ENCODE measurements at regions not wholly inside any gene's neighbourhood (a gene's known extent, or its start where the extent isn't known, plus 50 kb on each side); places are given as distances from the start of the nearest gene placed in this dataset.

- WGBS (ENCODE audit: insufficient coverage): 100% methylated on average over 1 of the region's 5 CpGs
- no peak for DNase-seq
- Histone ChIP-seq H3K4me3 (ENCODE audit: control insufficient read depth in 1 of 7, extremely low read depth in 1 of 7, insufficient read depth in 4 of 7, low read depth in 2 of 7, low read length in 6 of 7) (no peak overlapping the region), H3K27me3 (replicated peaks in 2 of 5; ENCODE audit: control insufficient read depth in 4 of 5, insufficient read depth in 5 of 5, low read length in 4 of 5) (no peaks in the 10 kb centered on the region), H3K27ac (ENCODE audit: insufficient read depth in 1 of 2, low read depth in 1 of 2, low read length in 2 of 2, poor library complexity in 1 of 2, severe bottlenecking in 2 of 2) (no peak overlapping the region), H3K4me1 (ENCODE audit: control extremely low read depth in 1 of 4, control insufficient read depth in 4 of 4, insufficient read depth in 4 of 4, low read length in 3 of 4) (no peaks in the 10 kb centered on the region), H3K9me3 (ENCODE audit: control extremely low read depth in 1 of 5, control insufficient read depth in 4 of 5, insufficient read depth in 2 of 5, low read depth in 1 of 5, low read length in 4 of 5) (no peaks in the 10 kb centered on the region), H3K36me3 (ENCODE audit: control insufficient read depth in 4 of 4, insufficient read depth in 4 of 4, low read length in 3 of 4) (no peaks in the 10 kb centered on the region)
- ChIA-PET POLR2A (no interaction called here), CTCF (no interaction called here)
Observed at GRCh38 chr11:91984033-91984584, 240.5 kb upstream of the FAT3 start.

- Histone ChIP-seq H3K27me3 (replicated peaks in 2 of 5; ENCODE audit: control insufficient read depth in 4 of 5, insufficient read depth in 5 of 5, low read length in 4 of 5) (no peaks in the 10 kb centered on the region), H3K9me3 (ENCODE audit: control extremely low read depth in 1 of 5, control insufficient read depth in 4 of 5, insufficient read depth in 2 of 5, low read depth in 1 of 5, low read length in 4 of 5) (no peaks in the 10 kb centered on the region), H3K4me1 (ENCODE audit: control extremely low read depth in 1 of 4, control insufficient read depth in 4 of 4, insufficient read depth in 4 of 4, low read length in 3 of 4) (no peaks in the 10 kb centered on the region), H3K4me3 (ENCODE audit: control insufficient read depth in 1 of 7, extremely low read depth in 1 of 7, insufficient read depth in 4 of 7, low read depth in 2 of 7, low read length in 6 of 7) (no peak overlapping the region), H3K27ac (ENCODE audit: insufficient read depth in 1 of 2, low read depth in 1 of 2, low read length in 2 of 2, poor library complexity in 1 of 2, severe bottlenecking in 2 of 2) (no peak overlapping the region), H3K36me3 (ENCODE audit: control insufficient read depth in 4 of 4, insufficient read depth in 4 of 4, low read length in 3 of 4) (no peaks in the 10 kb centered on the region)
- no peak for DNase-seq
- ChIA-PET CTCF (no interaction called here), POLR2A (no interaction called here)
- WGBS (ENCODE audit: insufficient coverage): no CpG with 5 or more reads among the region's 1 CpG
Observed at GRCh38 chr11:91981995-91982394, 242.6 kb upstream of the FAT3 start.

- DNase-seq: no peak
- H3K27me3 ChIP-seq (replicated peaks in 2 of 5; ENCODE audit: control insufficient read depth in 4 of 5, insufficient read depth in 5 of 5, low read length in 4 of 5): no peaks in the 10 kb centered on the region
- ChIA-PET CTCF (no interaction called here), POLR2A (no interaction called here)
- no peaks in the 10 kb centered on the region for H3K4me1 ChIP-seq (ENCODE audit: control extremely low read depth in 1 of 4, control insufficient read depth in 4 of 4, insufficient read depth in 4 of 4, low read length in 3 of 4)
- no peak overlapping the region for H3K27ac ChIP-seq (ENCODE audit: insufficient read depth in 1 of 2, low read depth in 1 of 2, low read length in 2 of 2, poor library complexity in 1 of 2, severe bottlenecking in 2 of 2)
- no peak overlapping the region for H3K4me3 ChIP-seq (ENCODE audit: control insufficient read depth in 1 of 7, extremely low read depth in 1 of 7, insufficient read depth in 4 of 7, low read depth in 2 of 7, low read length in 6 of 7)
- no peaks in the 10 kb centered on the region for H3K36me3 ChIP-seq (ENCODE audit: control insufficient read depth in 4 of 4, insufficient read depth in 4 of 4, low read length in 3 of 4)
- H3K9me3 ChIP-seq (ENCODE audit: control extremely low read depth in 1 of 5, control insufficient read depth in 4 of 5, insufficient read depth in 2 of 5, low read depth in 1 of 5, low read length in 4 of 5): no peaks in the 10 kb centered on the region
- WGBS (ENCODE audit: insufficient coverage): no CpG with 5 or more reads among the region's 1 CpG
Observed at GRCh38 chr11:91979775-91980174, 244.8 kb upstream of the FAT3 start.

- Histone ChIP-seq H3K4me3 (ENCODE audit: control insufficient read depth in 1 of 7, extremely low read depth in 1 of 7, insufficient read depth in 4 of 7, low read depth in 2 of 7, low read length in 6 of 7) (no peak overlapping the region), H3K27me3 (replicated peaks in 2 of 5; ENCODE audit: control insufficient read depth in 4 of 5, insufficient read depth in 5 of 5, low read length in 4 of 5) (no peaks in the 10 kb centered on the region), H3K4me1 (ENCODE audit: control extremely low read depth in 1 of 4, control insufficient read depth in 4 of 4, insufficient read depth in 4 of 4, low read length in 3 of 4) (no peaks in the 10 kb centered on the region), H3K9me3 (ENCODE audit: control extremely low read depth in 1 of 5, control insufficient read depth in 4 of 5, insufficient read depth in 2 of 5, low read depth in 1 of 5, low read length in 4 of 5) (no peaks in the 10 kb centered on the region), H3K27ac (ENCODE audit: insufficient read depth in 1 of 2, low read depth in 1 of 2, low read length in 2 of 2, poor library complexity in 1 of 2, severe bottlenecking in 2 of 2) (no peak overlapping the region), H3K36me3 (ENCODE audit: control insufficient read depth in 4 of 4, insufficient read depth in 4 of 4, low read length in 3 of 4) (no peaks in the 10 kb centered on the region)
- ChIA-PET CTCF (interaction anchor here (0.6 kb wide), 1 partner anchor 328 kb away, joined by 3 read pairs; no protein-coding TSS in a partner anchor), POLR2A (no interaction called here)
- no CpG with 5 or more reads among the region's 1 CpG for WGBS (ENCODE audit: insufficient coverage)
- DNase-seq: no peak
Observed at GRCh38 chr11:91978747-91979146, 245.9 kb upstream of the FAT3 start.

GRCh38 chr11:91972665-91973266, 251.9 kb upstream of the FAT3 start:
- ChIA-PET CTCF (no interaction called here), POLR2A (no interaction called here)
- 100% methylated on average over 1 of the region's 3 CpGs for WGBS (ENCODE audit: insufficient coverage)
- no peaks in the 10 kb centered on the region for H3K27me3 ChIP-seq (replicated peaks in 2 of 5; ENCODE audit: control insufficient read depth in 4 of 5, insufficient read depth in 5 of 5, low read length in 4 of 5)
- no peaks in the 10 kb centered on the region for H3K9me3 ChIP-seq (ENCODE audit: control extremely low read depth in 1 of 5, control insufficient read depth in 4 of 5, insufficient read depth in 2 of 5, low read depth in 1 of 5, low read length in 4 of 5)
- no peaks in the 10 kb centered on the region for H3K36me3 ChIP-seq (ENCODE audit: control insufficient read depth in 4 of 4, insufficient read depth in 4 of 4, low read length in 3 of 4)
- H3K4me3 ChIP-seq (ENCODE audit: control insufficient read depth in 1 of 7, extremely low read depth in 1 of 7, insufficient read depth in 4 of 7, low read depth in 2 of 7, low read length in 6 of 7): no peak overlapping the region
- no peaks in the 10 kb centered on the region for H3K4me1 ChIP-seq (ENCODE audit: control extremely low read depth in 1 of 4, control insufficient read depth in 4 of 4, insufficient read depth in 4 of 4, low read length in 3 of 4)
- DNase-seq: no peak
- no peak overlapping the region for H3K27ac ChIP-seq (ENCODE audit: insufficient read depth in 1 of 2, low read depth in 1 of 2, low read length in 2 of 2, poor library complexity in 1 of 2, severe bottlenecking in 2 of 2)

GRCh38 chr11:91970624-91971023, 254.0 kb upstream of the FAT3 start:
- Histone ChIP-seq H3K4me3 (ENCODE audit: control insufficient read depth in 1 of 7, extremely low read depth in 1 of 7, insufficient read depth in 4 of 7, low read depth in 2 of 7, low read length in 6 of 7) (no peak overlapping the region), H3K9me3 (ENCODE audit: control extremely low read depth in 1 of 5, control insufficient read depth in 4 of 5, insufficient read depth in 2 of 5, low read depth in 1 of 5, low read length in 4 of 5) (no peaks in the 10 kb centered on the region), H3K27ac (ENCODE audit: insufficient read depth in 1 of 2, low read depth in 1 of 2, low read length in 2 of 2, poor library complexity in 1 of 2, severe bottlenecking in 2 of 2) (no peak overlapping the region), H3K4me1 (ENCODE audit: control extremely low read depth in 1 of 4, control insufficient read depth in 4 of 4, insufficient read depth in 4 of 4, low read length in 3 of 4) (no peaks in the 10 kb centered on the region), H3K36me3 (ENCODE audit: control insufficient read depth in 4 of 4, insufficient read depth in 4 of 4, low read length in 3 of 4) (no peaks in the 10 kb centered on the region), H3K27me3 (replicated peaks in 2 of 5; ENCODE audit: control insufficient read depth in 4 of 5, insufficient read depth in 5 of 5, low read length in 4 of 5) (no peaks in the 10 kb centered on the region)
- no peak for DNase-seq
- CTCF ChIA-PET: no interaction called here
- POLR2A ChIA-PET: no interaction called here

- Histone ChIP-seq H3K27me3 (replicated peaks in 2 of 5; ENCODE audit: control insufficient read depth in 4 of 5, insufficient read depth in 5 of 5, low read length in 4 of 5) (no peaks in the 10 kb centered on the region), H3K4me3 (ENCODE audit: control insufficient read depth in 1 of 7, extremely low read depth in 1 of 7, insufficient read depth in 4 of 7, low read depth in 2 of 7, low read length in 6 of 7) (no peak overlapping the region), H3K9me3 (ENCODE audit: control extremely low read depth in 1 of 5, control insufficient read depth in 4 of 5, insufficient read depth in 2 of 5, low read depth in 1 of 5, low read length in 4 of 5) (no peaks in the 10 kb centered on the region), H3K36me3 (ENCODE audit: control insufficient read depth in 4 of 4, insufficient read depth in 4 of 4, low read length in 3 of 4) (no peaks in the 10 kb centered on the region), H3K27ac (ENCODE audit: insufficient read depth in 1 of 2, low read depth in 1 of 2, low read length in 2 of 2, poor library complexity in 1 of 2, severe bottlenecking in 2 of 2) (no peak overlapping the region), H3K4me1 (ENCODE audit: control extremely low read depth in 1 of 4, control insufficient read depth in 4 of 4, insufficient read depth in 4 of 4, low read length in 3 of 4) (no peaks in the 10 kb centered on the region)
- no CpG with 5 or more reads among the region's 2 CpGs for WGBS (ENCODE audit: insufficient coverage)
- CTCF ChIA-PET: no interaction called here
- no peak for DNase-seq
- POLR2A ChIA-PET: no interaction called here
Observed at GRCh38 chr11:91969486-91969885, 255.1 kb upstream of the FAT3 start.
